LHCN-M2 (cell line): ENCODE measurements at regions not wholly inside any gene's neighbourhood (a gene's known extent, or its start where the extent isn't known, plus 50 kb on each side); places are given as distances from the start of the nearest gene placed in this dataset.
A peak's percentile ranks its signal among the peaks of the same experiment; 100 is the strongest.

ENCODE experiments used
- DNase-seq: peaks from one replicate; pipeline ENCODE4 v3.0.0-alpha.2; 2012; ENCODE audit warnings: low read depth

- no peak for DNase-seq
Measured at GRCh38 chr1:116231752-116232151, 120.6 kb downstream of the MAB21L3 start.

- no peak for DNase-seq
Measured at GRCh38 chr1:116232989-116233514, 121.9 kb downstream of the MAB21L3 start.

- DNase-seq: no peak
Measured at GRCh38 chr1:116234429-116234828, 123.2 kb downstream of the MAB21L3 start.

GRCh38 chr1:116239916-116240315 is 128.7 kb downstream of the MAB21L3 start:
- no peak for DNase-seq

- DNase-seq: no peak
Measured at GRCh38 chr1:116242741-116243140, 130.3 kb upstream of the ATP1A1 start.

GRCh38 chr1:116243333-116244054 is 129.6 kb upstream of the ATP1A1 start:
- DNase-seq: no peak

GRCh38 chr1:116246174-116246573 is 126.9 kb upstream of the ATP1A1 start:
- no peak for DNase-seq

- no peak for DNase-seq
Measured at GRCh38 chr1:116252271-116252670, 120.8 kb upstream of the ATP1A1 start.

- DNase-seq: peak; percentile 8
Measured at GRCh38 chr1:116252785-116253184, 120.3 kb upstream of the ATP1A1 start.

GRCh38 chr1:116253566-116254382 is 119.3 kb upstream of the ATP1A1 start:
- no peak for DNase-seq

- DNase-seq: no peak
Measured at GRCh38 chr1:116254776-116255175, 118.3 kb upstream of the ATP1A1 start.

GRCh38 chr1:116255486-116256285 is 117.4 kb upstream of the ATP1A1 start:
- DNase-seq: no peak

GRCh38 chr1:116256286-116256649 is 116.8 kb upstream of the ATP1A1 start:
- DNase-seq: peak; percentile 2

GRCh38 chr1:116256875-116257274 is 116.2 kb upstream of the ATP1A1 start:
- DNase-seq: no peak

GRCh38 chr1:116257341-116257767 is 115.7 kb upstream of the ATP1A1 start:
- no peak for DNase-seq

GRCh38 chr1:116257836-116258235 is 115.2 kb upstream of the ATP1A1 start:
- no peak for DNase-seq

- DNase-seq: no peak
Measured at GRCh38 chr1:116258668-116259419, 114.2 kb upstream of the ATP1A1 start.

GRCh38 chr1:116259663-116260062 is 113.4 kb upstream of the ATP1A1 start:
- DNase-seq: no peak

- no peak for DNase-seq
Measured at GRCh38 chr1:116260115-116260514, 112.9 kb upstream of the ATP1A1 start.

GRCh38 chr1:116260621-116261020 is 112.4 kb upstream of the ATP1A1 start:
- DNase-seq: no peak

GRCh38 chr1:116261227-116261626 is 111.8 kb upstream of the ATP1A1 start:
- DNase-seq: no peak
